ENCODE measurements at regions not wholly inside any gene's neighbourhood (a gene's known extent, or its start where the extent isn't known, plus 50 kb on each side); places are given as distances from the start of the nearest gene placed in this dataset.
A peak's percentile ranks its signal among the peaks of the same experiment; 100 is the strongest.

- DNase-seq: no peak
These were observed 192.5 kb downstream of the HAUS1 start for GRCh38 chr18:46296656-46297055.

GRCh38 chr18:46297124-46297523 lies 192.9 kb downstream of the HAUS1 start:
- DNase-seq: no peak

DNA sequence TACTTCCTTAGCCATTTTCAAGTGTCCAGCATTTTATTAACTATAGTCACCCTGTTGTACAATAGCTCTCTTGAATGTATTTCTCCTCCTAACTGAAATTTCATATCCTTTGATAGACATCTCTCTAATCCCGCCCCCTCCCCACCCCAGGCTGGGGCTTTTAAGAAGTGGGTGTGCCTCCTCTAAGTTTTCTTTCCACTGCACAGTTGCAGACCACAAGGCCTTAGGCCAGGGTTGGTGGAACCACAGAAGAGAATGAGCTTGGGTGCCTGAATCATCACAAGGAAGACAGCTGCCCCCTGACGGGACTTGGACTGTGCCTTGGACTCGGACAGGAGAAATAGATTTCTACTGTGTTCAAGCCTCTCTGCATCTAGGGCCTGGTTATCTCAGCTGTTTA lies 193.4 kb downstream of the HAUS1 start:
- DNase-seq: no peak

DNA sequence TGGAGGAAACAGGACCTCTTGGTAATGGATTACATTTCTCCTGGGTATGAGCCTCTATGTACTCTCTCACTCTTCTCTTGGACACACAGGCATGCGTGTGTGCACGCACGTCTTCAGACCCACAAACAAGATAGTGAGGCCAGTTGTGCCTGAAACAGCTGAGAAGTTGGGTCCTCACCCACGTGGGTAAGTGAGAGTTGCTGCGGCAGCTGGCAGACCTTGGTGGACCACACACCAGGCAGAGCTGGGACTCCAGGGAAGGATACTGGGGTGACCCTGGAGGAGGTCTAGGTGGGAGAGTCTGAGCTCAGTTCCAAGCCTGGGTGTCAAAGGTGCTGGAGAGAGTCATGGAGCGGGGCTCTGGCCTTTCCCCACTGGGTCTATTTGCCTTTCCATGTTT lies 194.3 kb downstream of the HAUS1 start:
- DNase-seq: no peak

GRCh38 chr18:46299465-46300008 lies 195.4 kb downstream of the HAUS1 start:
- DNase-seq: no peak

DNA sequence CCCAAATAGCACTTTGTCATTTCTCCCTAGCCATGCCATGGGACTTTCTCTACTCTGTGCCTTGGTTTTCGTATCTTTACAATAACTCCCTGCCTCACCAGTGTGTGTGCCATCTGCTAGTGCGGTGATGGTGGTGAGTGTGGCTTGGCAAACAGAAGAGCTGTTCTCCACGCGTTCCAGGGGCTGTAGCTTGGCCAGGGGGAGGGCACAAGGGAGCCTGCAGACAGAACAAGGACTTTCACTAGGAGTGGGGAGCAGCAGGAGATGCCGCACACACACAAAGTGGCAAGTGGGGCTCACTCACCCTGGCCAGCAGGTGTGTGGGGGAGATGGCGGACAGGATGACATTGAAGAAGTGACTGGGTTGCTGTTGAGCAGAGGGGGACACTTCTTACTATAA lies 196.9 kb downstream of the HAUS1 start:
- DNase-seq: no peak

GRCh38 chr18:46301571-46301970 lies 197.4 kb downstream of the HAUS1 start:
- DNase-seq: no peak

- no peak for DNase-seq
These were observed 198.6 kb downstream of the HAUS1 start for GRCh38 chr18:46302528-46303485.

- DNase-seq: no peak
These were observed 206.1 kb downstream of the HAUS1 start for GRCh38 chr18:46310258-46310657.

DNA sequence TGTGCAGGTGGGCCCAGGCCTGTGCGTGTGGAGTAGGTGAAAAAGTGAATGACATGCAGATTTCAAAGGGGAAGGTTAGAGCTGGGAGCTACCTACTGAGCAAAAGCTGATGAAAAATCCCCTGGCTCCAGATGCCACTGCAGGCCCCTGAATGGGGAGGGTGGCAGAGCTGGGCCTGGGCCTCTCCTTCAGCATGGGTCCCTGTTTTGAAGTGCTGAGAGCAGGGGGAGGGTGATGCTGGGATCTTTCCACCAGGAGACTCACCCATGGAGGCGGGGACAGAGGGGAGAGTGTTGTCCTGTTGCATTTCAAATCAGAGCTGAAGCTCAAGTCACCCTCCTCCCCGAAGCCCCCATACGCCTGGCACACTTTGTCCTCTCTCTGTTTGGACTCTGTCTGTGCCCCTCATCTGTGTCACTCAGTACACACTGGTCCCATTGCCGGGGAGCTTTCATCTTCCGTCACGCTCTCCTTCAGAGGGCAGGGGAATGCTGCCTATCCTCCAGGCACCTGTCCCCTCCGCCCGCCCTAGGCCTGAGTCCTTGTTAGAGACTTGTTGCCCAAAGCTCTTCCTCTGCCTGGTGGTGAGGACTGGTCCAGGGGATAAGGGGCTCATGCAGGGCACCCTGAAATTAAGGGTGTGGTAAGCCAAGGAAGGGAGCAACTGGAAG lies 206.6 kb downstream of the HAUS1 start:
- DNase-seq: no peak

DNA sequence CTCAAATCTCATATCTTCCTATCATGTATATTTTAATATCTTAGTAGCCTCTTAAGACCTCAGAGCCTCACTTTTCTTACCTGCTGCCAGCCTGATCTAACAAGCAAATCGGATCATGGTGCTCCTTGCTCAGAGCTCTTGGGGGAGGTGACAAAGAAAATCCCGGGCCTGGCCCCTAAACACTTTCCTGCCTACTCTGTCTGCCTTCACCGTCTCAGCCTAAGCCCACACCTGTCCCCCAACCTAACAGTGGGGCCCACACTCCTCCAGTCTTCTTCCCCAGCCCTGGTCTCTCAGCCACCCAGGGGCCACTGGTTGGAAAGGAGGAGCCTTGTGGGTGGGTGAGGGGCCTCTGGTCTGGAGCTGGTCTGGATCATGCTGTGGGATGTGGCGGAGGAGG lies 207.3 kb downstream of the HAUS1 start:
- DNase-seq: no peak

DNA sequence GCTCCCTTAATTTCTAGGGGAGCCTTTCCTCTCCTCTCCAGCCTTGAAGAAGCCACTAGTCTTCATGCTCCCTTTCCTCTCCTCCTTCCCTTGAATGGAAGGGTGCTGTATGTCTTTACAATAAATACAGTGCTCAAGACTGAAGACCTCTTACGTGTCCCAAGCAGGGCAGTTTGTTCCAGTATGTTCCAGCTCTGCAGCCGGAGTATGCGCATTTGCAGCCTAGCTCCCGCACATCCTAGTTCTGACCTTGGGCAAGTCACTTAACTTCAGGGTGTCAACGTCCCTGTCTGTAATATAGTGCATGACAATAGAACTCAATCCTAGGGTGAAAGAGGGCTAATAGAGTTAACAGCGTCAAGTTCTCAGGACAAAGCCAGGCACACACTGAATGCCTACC lies 208.0 kb downstream of the HAUS1 start:
- no peak for DNase-seq

- DNase-seq: no peak
These were observed 209.3 kb downstream of the HAUS1 start for GRCh38 chr18:46313521-46313920.

DNA sequence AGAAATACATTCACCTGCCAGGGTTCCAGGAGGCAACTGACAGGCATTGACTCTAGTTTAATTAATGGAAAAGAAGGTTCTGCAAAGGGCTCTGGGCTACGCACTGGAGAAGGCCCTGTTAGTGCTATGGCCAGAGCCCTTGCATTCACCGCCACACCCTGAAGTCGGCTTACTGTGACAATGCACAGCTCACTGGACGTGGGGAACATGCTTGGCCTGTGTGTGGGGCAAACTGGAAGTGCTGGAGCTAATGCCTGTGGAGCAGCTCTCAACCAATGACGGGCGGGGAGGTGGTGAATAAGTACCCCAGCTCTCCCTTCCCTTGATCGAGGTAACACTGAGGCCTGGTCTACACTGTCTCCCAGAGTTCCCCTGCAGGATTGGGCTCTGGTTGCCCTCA lies 209.8 kb downstream of the HAUS1 start:
- DNase-seq: no peak

DNA sequence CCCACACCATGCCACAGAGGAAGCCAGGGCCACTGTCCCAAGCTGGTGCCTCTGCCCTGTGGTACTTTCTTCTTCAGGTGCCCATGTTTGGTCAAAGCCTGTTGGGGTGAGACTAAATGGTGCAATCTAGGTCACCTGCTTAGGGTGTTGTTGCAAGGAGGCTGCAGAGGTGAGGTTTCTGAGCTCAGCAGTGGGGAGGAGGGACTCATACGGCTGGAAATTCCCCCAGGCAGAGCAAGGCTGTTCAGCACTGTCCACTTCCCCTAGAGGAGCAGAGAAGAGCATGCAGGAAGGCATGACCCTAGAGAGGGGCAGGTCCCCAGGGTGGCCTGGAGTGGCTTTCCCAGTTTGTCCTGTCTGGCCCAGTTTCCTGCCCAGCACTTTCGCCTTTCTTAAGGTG lies 211.0 kb downstream of the HAUS1 start:
- DNase-seq: no peak

DNA sequence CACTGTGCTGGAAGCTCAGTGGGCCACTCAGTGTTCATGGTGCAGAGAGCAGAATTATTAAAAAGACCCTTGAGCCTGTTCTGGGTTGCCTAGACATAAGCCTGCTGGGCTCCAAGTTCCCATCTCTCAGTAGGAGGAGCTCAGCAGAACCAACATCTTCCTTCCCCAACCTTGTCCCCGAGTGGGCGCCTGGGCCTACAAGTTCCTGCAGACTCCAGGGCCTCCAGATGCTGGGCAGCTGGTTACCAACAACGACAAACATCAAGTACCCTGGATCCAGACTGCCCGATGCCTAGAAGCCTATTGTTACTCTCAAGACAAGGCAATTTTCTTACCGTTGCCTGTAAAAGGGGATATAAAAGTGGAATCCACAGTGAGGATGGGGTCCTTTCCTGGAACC lies 214.2 kb downstream of the HAUS1 start:
- no peak for DNase-seq

GRCh38 chr18:46319783-46320182 lies 215.6 kb downstream of the HAUS1 start:
- no peak for DNase-seq

DNA sequence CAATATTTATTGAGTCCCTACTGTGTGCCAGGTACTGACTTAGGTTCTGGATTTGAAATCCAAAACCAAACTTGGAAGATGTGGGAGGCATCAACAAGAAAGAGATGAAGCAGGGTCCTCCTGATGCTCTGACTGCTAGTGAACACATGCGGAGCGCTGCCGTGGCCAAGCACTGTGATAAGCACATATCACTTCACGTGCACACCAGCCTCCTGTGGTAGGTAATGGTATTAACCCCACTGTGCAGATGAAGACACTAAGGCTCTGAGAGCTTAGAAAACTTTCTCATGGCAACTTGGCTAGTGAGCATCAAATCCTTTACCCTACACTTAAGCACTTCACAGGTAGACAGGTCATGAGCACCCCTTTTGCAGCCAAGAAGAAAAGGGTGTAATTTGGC lies 216.1 kb downstream of the HAUS1 start:
- DNase-seq: no peak

DNA sequence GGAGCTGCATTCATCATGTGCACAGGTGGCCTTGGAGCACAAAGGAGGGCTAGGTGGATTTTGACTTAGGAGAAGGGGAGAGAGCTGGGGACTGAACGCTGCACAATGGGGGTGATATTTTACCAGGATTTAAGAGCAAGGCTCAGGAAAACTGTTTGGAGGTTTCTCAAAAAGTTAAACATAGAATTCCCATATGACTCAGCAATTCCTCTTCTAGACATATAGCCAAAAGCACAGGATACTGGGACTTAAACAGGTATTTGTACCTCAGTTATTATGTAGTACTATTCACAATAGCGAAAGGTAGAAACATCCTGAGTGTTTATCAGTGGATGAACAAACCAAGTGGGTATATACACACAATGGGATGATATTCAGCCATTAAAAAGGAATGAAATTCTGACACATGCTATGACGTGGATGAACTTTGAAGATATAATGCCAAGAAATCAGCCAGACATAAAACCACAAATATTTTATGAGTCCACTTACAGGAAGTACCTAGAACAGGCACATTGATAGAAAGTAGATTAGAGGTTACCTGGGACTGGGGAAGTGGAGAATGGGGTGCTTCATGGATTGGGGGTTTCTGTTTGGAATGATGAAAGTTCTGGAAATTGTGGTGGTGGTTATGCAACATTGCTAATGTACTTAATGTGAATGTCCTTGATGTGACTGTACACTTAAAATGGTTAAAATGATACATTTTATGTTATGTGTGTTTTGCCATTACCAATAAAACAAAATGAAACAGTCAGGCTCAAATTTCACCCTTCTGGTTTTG lies 216.9 kb downstream of the HAUS1 start:
- peak; percentile 49 for DNase-seq

GRCh38 chr18:46321955-46322354 lies 217.8 kb downstream of the HAUS1 start:
- no peak for DNase-seq

DNA sequence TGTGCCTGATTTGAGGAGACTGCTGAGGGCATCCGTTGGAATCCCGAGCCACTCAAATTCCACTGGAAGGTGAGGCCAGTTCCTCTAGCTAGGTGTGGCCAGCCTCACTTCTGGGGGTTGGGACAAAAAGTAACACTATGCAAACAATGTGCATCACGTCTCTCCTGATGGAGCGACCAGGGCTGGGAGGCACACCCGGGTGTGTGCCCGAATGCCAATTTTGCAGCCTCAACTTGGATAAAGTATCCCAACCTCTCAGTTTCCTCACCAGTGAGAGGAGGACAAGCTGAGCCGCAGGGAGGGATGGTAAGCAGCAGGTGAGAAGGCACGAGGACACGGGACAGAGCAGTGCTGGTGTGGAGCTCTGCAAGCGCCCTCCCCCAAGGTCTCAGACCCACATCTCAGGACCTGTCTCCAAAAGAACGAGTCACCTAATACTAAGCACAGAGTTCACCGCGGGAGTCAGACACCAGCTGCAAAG lies 218.3 kb downstream of the HAUS1 start:
- no peak for DNase-seq

DNA sequence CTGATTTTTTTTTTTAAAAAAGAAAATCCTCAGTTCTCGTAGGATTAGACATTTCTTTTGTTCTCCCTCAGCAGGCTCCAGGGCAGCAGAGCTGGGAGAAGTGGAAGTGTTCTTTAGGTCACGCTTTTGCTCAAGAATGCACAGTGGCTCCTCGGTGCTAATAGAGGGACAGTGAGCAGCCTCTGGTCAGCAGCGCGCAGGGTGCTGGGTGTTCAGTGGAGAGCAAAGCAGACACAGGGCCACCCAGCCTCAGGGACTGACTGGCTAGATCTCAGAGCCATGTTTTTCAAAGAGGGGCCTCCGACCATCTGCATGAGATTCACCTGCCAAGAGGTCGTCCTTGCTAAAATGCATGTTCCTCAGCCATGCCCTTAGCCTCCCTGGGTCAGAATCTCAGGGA lies 218.8 kb downstream of the HAUS1 start:
- no peak for DNase-seq

Measured in fibroblast of skin of back (primary cell).